Chondrocyte (in vitro differentiated cells): ENCODE measurements at regions not wholly inside any gene's neighbourhood (a gene's known extent, or its start where the extent isn't known, plus 50 kb on each side); places are given as distances from the start of the nearest gene placed in this dataset.

Experiments
- DNase-seq: peaks from one replicate; pipeline ENCODE4 v3.0.0; 2021; ENCODE audit warnings: mixed read lengths, low spot score
- H3K27ac Mint-ChIP-seq: one replicate; pipeline ENCODE4 v1.8.0; 2021; ENCODE audit warnings: mild to moderate bottlenecking, moderate library complexity, mixed read lengths; ENCODE audit not compliant: unreplicated experiment
- H3K27me3 Mint-ChIP-seq: 2 replicates; pipeline ENCODE4 v1.8.0; 2021; ENCODE audit warnings: low read depth, mixed read lengths
- H3K36me3 Mint-ChIP-seq: 2 replicates; pipeline ENCODE4 v1.8.0; 2021; ENCODE audit warnings: low read depth, mixed read lengths
- H3K4me1 Mint-ChIP-seq: 2 replicates; pipeline ENCODE4 v1.8.0; 2021; ENCODE audit warnings: low read depth, mild to moderate bottlenecking, mixed read lengths
- H3K4me3 Mint-ChIP-seq: one replicate; pipeline ENCODE4 v1.8.0; 2021; ENCODE audit warnings: mild to moderate bottlenecking, moderate library complexity, mixed read lengths; ENCODE audit not compliant: unreplicated experiment
- H3K9me3 Mint-ChIP-seq: 2 replicates; pipeline ENCODE4 v1.8.0; 2021; ENCODE audit warnings: low read depth, mixed read lengths
- CTCF ChIP-seq: fragments of 200-600 bp; sonication (generic); IDR thresholded peaks from 2 replicates; pipeline ENCODE4 v1.5.0; 2021; ENCODE audit warnings: antibody characterized with exemption, mild to moderate bottlenecking, moderate library complexity

- DNase-seq: no peak
- no peak overlapping the region for H3K27ac Mint-ChIP-seq
- no peaks in the 10 kb centered on the region for H3K9me3 Mint-ChIP-seq
- H3K36me3 Mint-ChIP-seq: no peaks in the 10 kb centered on the region
- H3K4me3 Mint-ChIP-seq: no peak overlapping the region
- peaks cover 5% of the 10 kb centered on the region for H3K4me1 Mint-ChIP-seq
- TF ChIP-seq CTCF: no peak
- no peaks in the 10 kb centered on the region for H3K27me3 Mint-ChIP-seq
These were observed 98.7 kb upstream of the MGAT5 start for GRCh38 chr2:134155134-134155533.

- no peak overlapping the region for H3K27ac Mint-ChIP-seq
- no peak for TF ChIP-seq CTCF
- no peaks in the 10 kb centered on the region for H3K36me3 Mint-ChIP-seq
- no peaks in the 10 kb centered on the region for H3K27me3 Mint-ChIP-seq
- H3K9me3 Mint-ChIP-seq: no peaks in the 10 kb centered on the region
- no peak for DNase-seq
- no peak overlapping the region for H3K4me3 Mint-ChIP-seq
- peaks cover 13% of the 10 kb centered on the region for H3K4me1 Mint-ChIP-seq
These were observed 95.6 kb upstream of the MGAT5 start for GRCh38 chr2:134158295-134158694.

GRCh38 chr2:134161170-134161547 is 92.7 kb upstream of the MGAT5 start:
- no peak for TF ChIP-seq CTCF
- no peak for DNase-seq
- Mint-ChIP-seq H3K27ac (no peak overlapping the region), H3K27me3 (no peaks in the 10 kb centered on the region), H3K36me3 (no peaks in the 10 kb centered on the region), H3K4me1 (peaks cover 8% of the 10 kb centered on the region), H3K4me3 (no peak overlapping the region), H3K9me3 (no peaks in the 10 kb centered on the region)

GRCh38 chr2:134163336-134163735 is 90.5 kb upstream of the MGAT5 start:
- no peak for TF ChIP-seq CTCF
- Mint-ChIP-seq H3K27ac (no peak overlapping the region), H3K9me3 (no peaks in the 10 kb centered on the region), H3K4me1 (peaks cover 13% of the 10 kb centered on the region), H3K4me3 (no peak overlapping the region), H3K27me3 (no peaks in the 10 kb centered on the region), H3K36me3 (no peaks in the 10 kb centered on the region)
- DNase-seq: no peak

GRCh38 chr2:134164306-134164705 is 89.6 kb upstream of the MGAT5 start:
- Mint-ChIP-seq H3K9me3 (no peaks in the 10 kb centered on the region), H3K4me3 (no peak overlapping the region), H3K4me1 (peaks cover 13% of the 10 kb centered on the region), H3K36me3 (no peaks in the 10 kb centered on the region), H3K27ac (no peak overlapping the region), H3K27me3 (no peaks in the 10 kb centered on the region)
- no peak for TF ChIP-seq CTCF
- no peak for DNase-seq
